ENCODE measurements at regions not wholly inside any gene's neighbourhood (a gene's known extent, or its start where the extent isn't known, plus 50 kb on each side); places are given as distances from the start of the nearest gene placed in this dataset.

GRCh38 chr6:137416376-137417109, 77.7 kb downstream of the OLIG3 start:
- TF ChIP-seq ZNF274 (IDR thresholded peaks at IDR 0.05; ENCODE audit: insufficient read depth, insufficient read length) = no peak
- no peak for TF ChIP-seq ZNF217 (IDR thresholded peaks at IDR 0.05)
- TF ChIP-seq SMAD1 (IDR thresholded peaks at IDR 0.05; ENCODE audit: low read depth, partially characterized antibody) = no peak
- TF ChIP-seq, protein P1, sequence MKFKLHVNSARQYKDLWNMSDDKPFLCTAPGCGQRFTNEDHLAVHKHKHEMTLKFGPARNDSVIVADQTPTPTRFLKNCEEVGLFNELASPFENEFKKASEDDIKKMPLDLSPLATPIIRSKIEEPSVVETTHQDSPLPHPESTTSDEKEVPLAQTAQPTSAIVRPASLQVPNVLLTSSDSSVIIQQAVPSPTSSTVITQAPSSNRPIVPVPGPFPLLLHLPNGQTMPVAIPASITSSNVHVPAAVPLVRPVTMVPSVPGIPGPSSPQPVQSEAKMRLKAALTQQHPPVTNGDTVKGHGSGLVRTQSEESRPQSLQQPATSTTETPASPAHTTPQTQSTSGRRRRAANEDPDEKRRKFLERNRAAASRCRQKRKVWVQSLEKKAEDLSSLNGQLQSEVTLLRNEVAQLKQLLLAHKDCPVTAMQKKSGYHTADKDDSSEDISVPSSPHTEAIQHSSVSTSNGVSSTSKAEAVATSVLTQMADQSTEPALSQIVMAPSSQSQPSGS (IDR thresholded peaks at IDR 0.05; ENCODE audit: low read length) = no peak
- TF ChIP-seq ZBTB40 (IDR thresholded peaks at IDR 0.05; ENCODE audit: borderline replicate concordance) = no peak

Measured in GM12878 (cell line).